GM23338 (cell line): ENCODE measurements at regions not wholly inside any gene's neighbourhood (a gene's known extent, or its start where the extent isn't known, plus 50 kb on each side); places are given as distances from the start of the nearest gene placed in this dataset.

Experiments used
- ATAC-seq: fragments of 200-7000 bp; cut with Tn5 transposase; 3 replicates; pipeline ENCODE4 v1.9.1; 2020
- DNase-seq: peaks from one replicate; pipeline ENCODE4 v3.0.0-alpha.2; 2015; ENCODE audit warnings: low spot score
- H2AFZ ChIP-seq: fragments of 200-600 bp; sonication (generic); 2 replicates; pipeline ENCODE4 v1.8.0; 2016; ENCODE audit warnings: antibody characterized with exemption, mild to moderate bottlenecking, moderate library complexity
- H3F3A ChIP-seq: fragments of 200-600 bp; sonication (generic); replicated peaks from 2 replicates; pipeline ENCODE4 v1.8.0; 2017; ENCODE audit warnings: antibody characterized with exemption, mixed run types, low read depth
- H3K27ac ChIP-seq: fragments of 200-600 bp; sonication (generic); 2 replicates; pipeline ENCODE4 v1.6.1; 2016; ENCODE audit warnings: low read depth
- H3K27me3 ChIP-seq: fragments of 200-600 bp; sonication (generic); 2 replicates; pipeline ENCODE4 v1.8.0; 2016; ENCODE audit warnings: mild to moderate bottlenecking, mixed run types, moderate library complexity; ENCODE audit not compliant: insufficient read depth
- H3K36me3 ChIP-seq: fragments of 200-600 bp; sonication (generic); 2 replicates; pipeline ENCODE4 v1.8.0; 2016; ENCODE audit warnings: mild to moderate bottlenecking; ENCODE audit not compliant: insufficient read depth
- H3K4me1 ChIP-seq: fragments of 200-600 bp; sonication (generic); 2 replicates; pipeline ENCODE4 v1.8.0; 2016; ENCODE audit warnings: mild to moderate bottlenecking, moderate library complexity; ENCODE audit not compliant: insufficient read depth
- H3K4me2 ChIP-seq: fragments of 200-600 bp; sonication (generic); 2 replicates; pipeline ENCODE4 v1.7.1; 2017; ENCODE audit warnings: mixed run types
- H3K4me3 ChIP-seq: fragments of 200-600 bp; sonication (generic); 2 replicates; pipeline ENCODE4 v1.6.1; 2016; ENCODE audit warnings: mixed run types
- H3K79me2 ChIP-seq: fragments of 200-600 bp; sonication (generic); replicated peaks from 2 replicates; pipeline ENCODE4 v1.8.0; 2017; ENCODE audit warnings: mild to moderate bottlenecking; ENCODE audit not compliant: insufficient read depth
- H3K9me2 ChIP-seq: fragments of 200-600 bp; sonication (generic); 2 replicates; pipeline ENCODE4 v1.8.0; 2017; ENCODE audit not compliant: insufficient read depth
- H4K20me1 ChIP-seq: fragments of 200-600 bp; sonication (generic); replicated peaks from 2 replicates; pipeline ENCODE4 v1.8.0; 2017; ENCODE audit warnings: mild to moderate bottlenecking; ENCODE audit not compliant: insufficient read depth
- H3K27ac Mint-ChIP-seq: 2 replicates; pipeline ENCODE4 v1.8.0; 2020; ENCODE audit warnings: inconsistent platforms, mild to moderate bottlenecking, moderate library complexity, mixed read lengths
- H3K27me3 Mint-ChIP-seq: 3 replicates; pipeline ENCODE4 v1.8.0; 2022; ENCODE audit warnings: low read depth, mild to moderate bottlenecking, moderate library complexity, mixed read lengths, inconsistent platforms; ENCODE audit not compliant: insufficient read depth, poor library complexity
- H3K36me3 Mint-ChIP-seq: 3 replicates; pipeline ENCODE4 v1.8.0; 2021; ENCODE audit warnings: low read depth, mild to moderate bottlenecking, inconsistent platforms, moderate library complexity, mixed read lengths
- H3K4me1 Mint-ChIP-seq: 3 replicates; pipeline ENCODE4 v1.8.0; 2020; ENCODE audit warnings: mild to moderate bottlenecking, inconsistent platforms, mixed read lengths
- H3K4me3 Mint-ChIP-seq: 3 replicates; pipeline ENCODE4 v1.8.0; 2021; ENCODE audit warnings: moderate library complexity, mild to moderate bottlenecking, inconsistent platforms, mixed read lengths
- H3K9me3 Mint-ChIP-seq: 3 replicates; pipeline ENCODE4 v1.8.0; 2020; ENCODE audit warnings: moderate library complexity, mild to moderate bottlenecking, inconsistent platforms, mixed read lengths
- CREB1 ChIP-seq: fragments of 250-450 bp; sonication (Bioruptor Pico); IDR thresholded peaks from 2 replicates; pipeline ENCODE4 v1.5.0; 2020; ENCODE audit warnings: low read depth, mild to moderate bottlenecking, moderate library complexity
- CTCF ChIP-seq, 2 experiments: fragments of 200-600 bp in 1 of 2; sonication (generic) in 1 of 2; conservative IDR thresholded peaks; 2 replicates each; pipeline versions ENCODE4 v1.5.1 to v1.6.1; 2016 to 2017; ENCODE audit warnings: antibody characterized with exemption in 2 of 2, low read depth in 2 of 2, mild to moderate bottlenecking in 2 of 2, moderate library complexity in 1 of 2
- ETS1 ChIP-seq: IDR thresholded peaks from 2 replicates; pipeline ENCODE4 v1.6.1; 2016; ENCODE audit warnings: antibody characterized with exemption
- EZH2 ChIP-seq: fragments of 200-600 bp; sonication (generic); IDR thresholded peaks from one replicate; pipeline ENCODE4 v1.8.0; 2017; ENCODE audit warnings: antibody characterized with exemption, mild to moderate bottlenecking, low read depth; ENCODE audit not compliant: unreplicated experiment
- EZH2phosphoT487 ChIP-seq: fragments of 200-600 bp; sonication (generic); IDR thresholded peaks from one replicate; pipeline ENCODE4 v1.8.1; 2018; ENCODE audit warnings: antibody characterized with exemption; ENCODE audit not compliant: unreplicated experiment
- JUNB ChIP-seq: IDR thresholded peaks from one replicate; pipeline ENCODE4 v1.6.1; 2016; ENCODE audit warnings: antibody characterized with exemption; ENCODE audit not compliant: unreplicated experiment
- NANOG ChIP-seq: IDR thresholded peaks from 2 replicates; pipeline ENCODE4 v1.6.1; 2016; ENCODE audit warnings: antibody characterized with exemption, borderline replicate concordance
- POLR2AphosphoS5 ChIP-seq: IDR thresholded peaks from 2 replicates; pipeline ENCODE4 v1.6.1; 2016; ENCODE audit warnings: antibody characterized with exemption, low read depth
- REST ChIP-seq: IDR thresholded peaks from one replicate; pipeline ENCODE4 v1.6.1; 2018; ENCODE audit warnings: antibody characterized with exemption; ENCODE audit not compliant: unreplicated experiment
- STAT1 ChIP-seq: IDR thresholded peaks from one replicate; pipeline ENCODE4 v1.6.1; 2016; ENCODE audit warnings: antibody characterized with exemption; ENCODE audit not compliant: unreplicated experiment
- ZNF114 ChIP-seq: fragments of 250-450 bp; sonication (Bioruptor Pico); IDR thresholded peaks from 2 replicates; pipeline ENCODE4 v1.5.0; 2020; ENCODE audit warnings: mild to moderate bottlenecking, moderate library complexity
- ZNF331 ChIP-seq: fragments of 250-450 bp; sonication (Bioruptor Pico); IDR thresholded peaks from 2 replicates; pipeline ENCODE4 v1.5.0; 2020; ENCODE audit warnings: low read depth, mild to moderate bottlenecking, moderate library complexity
- ZNF462 ChIP-seq: fragments of 250-450 bp; sonication (Bioruptor Pico); IDR thresholded peaks from 2 replicates; pipeline ENCODE4 v1.5.0; 2020; ENCODE audit warnings: mild to moderate bottlenecking, moderate library complexity

GRCh38 chr12:24615967-24616411 is 332.9 kb downstream of the BCAT1 start:
- Histone ChIP-seq H3K27me3 (no peaks in the 10 kb centered on the region), H4K20me1 (no peaks in the 10 kb centered on the region), H3K4me3 (no peak overlapping the region), H3K4me1 (no peaks in the 10 kb centered on the region), H2AFZ (no peak overlapping the region; the same call in 1 of the 2 replicates), H3K9me2 (no peaks in the 10 kb centered on the region; the same call in 1 of the 2 replicates), H3K79me2 (no peaks in the 10 kb centered on the region), H3K36me3 (no peaks in the 10 kb centered on the region), H3F3A (no peaks in the 10 kb centered on the region), H3K27ac (no peak overlapping the region), H3K4me2 (no peak overlapping the region)
- Mint-ChIP-seq H3K27ac (no peak overlapping the region), H3K9me3 (peaks cover 6% of the 10 kb centered on the region; the same call in 2 of the 3 replicates), H3K27me3 (no peaks in the 10 kb centered on the region), H3K4me3 (no peak overlapping the region), H3K4me1 (peaks cover 5% of the 10 kb centered on the region; the same call in 1 of the 3 replicates), H3K36me3 (no peaks in the 10 kb centered on the region; the same call in 2 of the 3 replicates)
- ATAC-seq (no peak), DNase-seq (no peak)
- TF ChIP-seq ZNF462 (no peak), EZH2 (no peak), CREB1 (no peak), POLR2AphosphoS5 (no peak), ETS1 (no peak), EZH2phosphoT487 (no peak), ZNF114 (no peak), STAT1 (no peak), JUNB (no peak), NANOG (no peak), ZNF331 (no peak), CTCF (conservative IDR thresholded peaks at IDR 0.05; ENCODE audit: low read depth in 2 of 2) (no peak), REST (no peak)
